ENCODE measurements at regions not wholly inside any gene's neighbourhood (a gene's known extent, or its start where the extent isn't known, plus 50 kb on each side); places are given as distances from the start of the nearest gene placed in this dataset.

DNA sequence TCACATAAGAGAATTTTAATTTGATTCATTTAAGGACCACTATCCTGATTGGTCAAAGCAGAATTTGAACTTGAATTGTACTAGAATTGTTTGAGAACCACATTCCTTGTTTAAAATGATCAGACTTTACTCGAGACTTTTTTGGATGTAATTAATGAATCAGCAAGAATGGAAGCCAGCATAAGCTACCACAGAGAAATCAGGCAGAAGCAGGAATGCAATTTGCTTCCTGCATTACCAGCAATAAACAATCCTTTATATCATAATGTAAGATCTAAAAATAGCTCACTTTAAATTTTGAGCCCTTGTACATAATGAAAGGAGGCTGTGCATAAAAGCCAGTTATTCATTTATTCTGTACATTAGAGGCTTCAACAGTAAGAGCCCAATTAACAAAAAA lies 119.8 kb upstream of the BACE2 start:
- H3K9me3 ChIP-seq (ENCODE audit: low read length) = no peaks in the 10 kb centered on the region
- H3K79me2 ChIP-seq (ENCODE audit: low read length) = no peaks in the 10 kb centered on the region
- TF ChIP-seq CTCF (conservative IDR thresholded peaks at IDR 0.05; ENCODE audit: low read depth, low read length) (no peak), EZH2 (IDR thresholded peaks at IDR 0.05; ENCODE audit: low read length, unreplicated experiment) (no peak), EZH2phosphoT487 (IDR thresholded peaks at IDR 0.05; ENCODE audit: borderline replicate concordance, low read length) (no peak)
- no peaks in the 10 kb centered on the region for H3K4me1 ChIP-seq (ENCODE audit: insufficient read depth, low read length)
- H3K9ac ChIP-seq (ENCODE audit: low read length) = no peak overlapping the region
- no peak overlapping the region for H2AFZ ChIP-seq (ENCODE audit: low read length)
- no peaks in the 10 kb centered on the region for H3K9me2 ChIP-seq (replicated peaks; ENCODE audit: low read length)
- no peak for ATAC-seq
- H3K36me3 ChIP-seq (ENCODE audit: low read depth, low read length) = no peaks in the 10 kb centered on the region
- no peaks in the 10 kb centered on the region for H3F3A ChIP-seq (ENCODE audit: low read length, unreplicated experiment)
- peaks cover 16% of the 10 kb centered on the region; the same call in 1 of the 2 replicates for H3K27me3 ChIP-seq (ENCODE audit: low read length)
- POLR2A ChIA-PET (ENCODE audit: unreplicated experiment) = no interaction called here
- BruUV-seq (replicated peaks) = no TSS peak
- intact Hi-C loops (cut with micrococcal nuclease) = no loop called here
- H4K20me1 ChIP-seq (ENCODE audit: low read length) = no peaks in the 10 kb centered on the region
- H3K4me3 ChIP-seq (ENCODE audit: low read length) = no peak overlapping the region
- no peak overlapping the region for H3K27ac ChIP-seq (ENCODE audit: low read length)
- no peak overlapping the region for H3K4me2 ChIP-seq (ENCODE audit: low read length)
- CTCF ChIA-PET = no interaction called here
- DNase-seq = no peak

DNA sequence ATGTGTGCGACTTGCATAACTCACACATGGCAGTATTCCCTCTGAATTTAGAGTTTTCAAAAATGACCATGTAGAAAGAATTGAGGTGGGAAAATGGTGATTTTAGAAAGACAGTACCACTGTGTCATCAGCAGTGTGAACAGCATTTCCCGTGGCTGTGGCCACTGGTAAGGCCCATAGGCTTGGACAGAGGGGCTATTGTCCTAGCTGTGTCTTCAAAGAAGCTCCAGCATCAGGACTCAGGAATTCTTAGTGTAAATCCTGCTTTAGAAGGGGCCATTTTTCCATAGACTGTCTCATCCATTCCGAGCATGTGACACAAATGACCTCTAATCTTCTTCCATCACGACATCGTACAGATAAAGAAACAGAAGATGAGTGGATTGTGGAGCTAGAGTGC lies 119.3 kb upstream of the BACE2 start:
- no peak for ATAC-seq
- Histone ChIP-seq H3K4me1 (ENCODE audit: insufficient read depth, low read length) (no peaks in the 10 kb centered on the region), H2AFZ (ENCODE audit: low read length) (no peak overlapping the region), H3F3A (ENCODE audit: low read length, unreplicated experiment) (no peaks in the 10 kb centered on the region), H4K20me1 (ENCODE audit: low read length) (no peaks in the 10 kb centered on the region), H3K9me3 (ENCODE audit: low read length) (no peaks in the 10 kb centered on the region), H3K4me2 (ENCODE audit: low read length) (no peak overlapping the region), H3K36me3 (ENCODE audit: low read depth, low read length) (no peaks in the 10 kb centered on the region), H3K4me3 (ENCODE audit: low read length) (no peak overlapping the region), H3K27ac (ENCODE audit: low read length) (no peak overlapping the region), H3K27me3 (ENCODE audit: low read length) (peaks cover 16% of the 10 kb centered on the region; the same call in 1 of the 2 replicates), H3K9me2 (replicated peaks; ENCODE audit: low read length) (no peaks in the 10 kb centered on the region), H3K79me2 (ENCODE audit: low read length) (no peaks in the 10 kb centered on the region), H3K9ac (ENCODE audit: low read length) (no peak overlapping the region)
- no peak for DNase-seq
- CTCF ChIA-PET = no interaction called here
- BruUV-seq (replicated peaks) = no TSS peak
- TF ChIP-seq CTCF (conservative IDR thresholded peaks at IDR 0.05; ENCODE audit: low read depth, low read length) (no peak), EZH2 (IDR thresholded peaks at IDR 0.05; ENCODE audit: low read length, unreplicated experiment) (no peak), EZH2phosphoT487 (IDR thresholded peaks at IDR 0.05; ENCODE audit: borderline replicate concordance, low read length) (no peak)
- intact Hi-C loops (cut with micrococcal nuclease) = no loop called here
- POLR2A ChIA-PET (ENCODE audit: unreplicated experiment) = no interaction called here

GRCh38 chr21:41052820-41053555 lies 115.0 kb upstream of the BACE2 start:
- DNase-seq (no peak), ATAC-seq (no peak)
- Histone ChIP-seq H2AFZ (ENCODE audit: low read length) (no peak overlapping the region), H3K9me2 (replicated peaks; ENCODE audit: low read length) (no peaks in the 10 kb centered on the region), H3K27me3 (ENCODE audit: low read length) (peaks cover 11% of the 10 kb centered on the region; the same call in 1 of the 2 replicates), H3K27ac (ENCODE audit: low read length) (no peak overlapping the region), H3K4me3 (ENCODE audit: low read length) (no peak overlapping the region), H3K36me3 (ENCODE audit: low read depth, low read length) (no peaks in the 10 kb centered on the region), H3K79me2 (ENCODE audit: low read length) (no peaks in the 10 kb centered on the region), H3F3A (ENCODE audit: low read length, unreplicated experiment) (no peaks in the 10 kb centered on the region), H3K4me1 (ENCODE audit: insufficient read depth, low read length) (no peaks in the 10 kb centered on the region), H4K20me1 (ENCODE audit: low read length) (no peaks in the 10 kb centered on the region), H3K9ac (ENCODE audit: low read length) (no peak overlapping the region), H3K4me2 (ENCODE audit: low read length) (no peak overlapping the region), H3K9me3 (ENCODE audit: low read length) (no peaks in the 10 kb centered on the region)
- TF ChIP-seq EZH2 (IDR thresholded peaks at IDR 0.05; ENCODE audit: low read length, unreplicated experiment) = no peak
- TF ChIP-seq EZH2phosphoT487 (IDR thresholded peaks at IDR 0.05; ENCODE audit: borderline replicate concordance, low read length) = no peak
- TF ChIP-seq CTCF (conservative IDR thresholded peaks at IDR 0.05; ENCODE audit: low read depth, low read length) = no peak
- no TSS peak for BruUV-seq (replicated peaks)
- intact Hi-C loops (cut with micrococcal nuclease) = no loop called here
- ChIA-PET POLR2A (ENCODE audit: unreplicated experiment) (no interaction called here), CTCF (no interaction called here)

All from PC-3 (cell line).